NCI-H526 (cell line): ENCODE measurements at regions not wholly inside any gene's neighbourhood (a gene's known extent, or its start where the extent isn't known, plus 50 kb on each side); places are given as distances from the start of the nearest gene placed in this dataset.

Experiments used
- DNase-seq, 2 experiments: peaks; one replicate each; lab custom pipeline; 2025; lab: John Stamatoyannopoulos, UW

GRCh38 chr3:117954131-117954530 lies 1080.5 kb downstream of the IGSF11 start:
- DNase-seq = no peak

- DNase-seq = no peak
Observed at GRCh38 chr3:117955196-117955595, 1079.5 kb downstream of the IGSF11 start.

GRCh38 chr3:117958027-117958426 lies 1076.6 kb downstream of the IGSF11 start:
- DNase-seq = no peak

GRCh38 chr3:117962750-117963149 lies 1071.9 kb downstream of the IGSF11 start:
- no peak for DNase-seq

GRCh38 chr3:117963858-117964257 lies 1070.8 kb downstream of the IGSF11 start:
- no peak for DNase-seq

GRCh38 chr3:117964814-117965213 lies 1069.8 kb downstream of the IGSF11 start:
- no peak for DNase-seq

- no peak for DNase-seq
Observed at GRCh38 chr3:117977504-117978228, 1057.0 kb downstream of the IGSF11 start.

GRCh38 chr3:117979466-117979865 lies 1055.2 kb downstream of the IGSF11 start:
- no peak for DNase-seq

- no peak for DNase-seq
Observed at GRCh38 chr3:117987256-117987655, 1047.4 kb downstream of the IGSF11 start.

GRCh38 chr3:117989982-117990381 lies 1044.7 kb downstream of the IGSF11 start:
- DNase-seq = no peak

GRCh38 chr3:117990627-117991026 lies 1044.0 kb downstream of the IGSF11 start:
- no peak for DNase-seq

GRCh38 chr3:117995842-117996437 lies 1038.7 kb downstream of the IGSF11 start:
- no peak for DNase-seq

- DNase-seq = peak; percentile 49 to 74
Observed at GRCh38 chr3:117997201-117998049, 1037.2 kb downstream of the IGSF11 start.

- DNase-seq = no peak
Observed at GRCh38 chr3:117998071-117998470, 1036.6 kb downstream of the IGSF11 start.

- no peak for DNase-seq
Observed at GRCh38 chr3:118000219-118000618, 1034.4 kb downstream of the IGSF11 start.

- DNase-seq = no peak
Observed at GRCh38 chr3:118001380-118001779, 1033.3 kb downstream of the IGSF11 start.

- DNase-seq = no peak
Observed at GRCh38 chr3:118011910-118012309, 1022.7 kb downstream of the IGSF11 start.

- no peak for DNase-seq
Observed at GRCh38 chr3:118029049-118029448, 1005.6 kb downstream of the IGSF11 start.

- no peak for DNase-seq
Observed at GRCh38 chr3:118036215-118036614, 998.4 kb downstream of the IGSF11 start.

GRCh38 chr3:118055381-118055780 lies 979.3 kb downstream of the IGSF11 start:
- no peak for DNase-seq

GRCh38 chr3:118057086-118057485 lies 977.6 kb downstream of the IGSF11 start:
- DNase-seq = no peak

- no peak for DNase-seq
Observed at GRCh38 chr3:118059096-118059495, 975.5 kb downstream of the IGSF11 start.

GRCh38 chr3:118067439-118067838 lies 967.2 kb downstream of the IGSF11 start:
- no peak for DNase-seq
